ENCODE measurements at regions not wholly inside any gene's neighbourhood (a gene's known extent, or its start where the extent isn't known, plus 50 kb on each side); places are given as distances from the start of the nearest gene placed in this dataset.

DNA sequence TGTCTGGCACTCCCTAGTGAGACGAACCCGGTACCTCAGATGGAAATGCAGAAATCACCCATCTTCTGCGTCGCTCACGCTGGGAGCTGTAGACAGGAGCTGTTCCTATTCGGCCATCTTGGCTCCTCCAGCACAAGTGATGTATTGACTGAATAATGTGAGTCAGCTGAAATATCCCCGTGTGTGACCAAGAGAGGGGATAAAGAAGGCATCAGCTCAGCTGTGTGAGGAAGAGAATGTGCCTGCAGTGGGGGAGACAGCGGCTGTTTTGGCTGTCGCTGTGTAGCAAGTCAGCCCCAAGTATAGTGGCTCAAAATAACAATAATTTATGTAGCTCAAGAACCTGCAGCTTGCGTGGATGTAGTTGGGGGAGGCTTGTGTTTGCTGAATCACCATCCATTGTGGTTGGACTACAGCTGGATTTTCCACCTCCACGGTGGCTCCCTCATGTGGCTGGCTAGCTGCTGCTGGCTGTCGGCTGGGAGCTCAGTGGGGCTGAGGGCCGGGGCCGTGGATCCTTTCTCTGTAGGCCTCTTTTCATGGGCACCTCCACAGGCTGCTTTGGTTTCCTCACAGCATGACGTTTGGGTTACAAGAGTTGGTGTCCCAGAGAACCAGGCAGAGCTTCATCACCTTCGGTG is 434.5 kb downstream of the CCSER2 start:
- Histone ChIP-seq H3K9me3 (replicated peaks in 1 of 2; ENCODE audit: control insufficient read depth in 1 of 2, insufficient read depth in 1 of 2, low read length in 2 of 2) (no peaks in the 10 kb centered on the region), H3K4me1 (ENCODE audit: control insufficient read depth in 1 of 2, insufficient read depth in 2 of 2, low read length in 2 of 2) (no peaks in the 10 kb centered on the region), H3K4me3 (replicated peaks in 1 of 3; ENCODE audit: low read depth in 2 of 3, low read length in 3 of 3) (no peak overlapping the region), H3K36me3 (replicated peaks in 1 of 2; ENCODE audit: control insufficient read depth in 1 of 2, insufficient read depth in 2 of 2, low read length in 2 of 2) (no peaks in the 10 kb centered on the region), H3K9ac (ENCODE audit: insufficient read depth, low read length, poor library complexity, severe bottlenecking) (no peak overlapping the region), H3K27ac (ENCODE audit: low read depth in 1 of 2, low read length in 2 of 2) (no peak overlapping the region), H3K4me2 (replicated peaks; ENCODE audit: extremely low read depth, low read length, poor library complexity, severe bottlenecking) (no peak overlapping the region), H3K27me3 (ENCODE audit: control insufficient read depth in 2 of 2, insufficient read depth in 2 of 2, low read length in 2 of 2) (no peaks in the 10 kb centered on the region), H3K79me2 (ENCODE audit: insufficient read depth, low read length) (no peaks in the 10 kb centered on the region), H4K20me1 (ENCODE audit: insufficient read depth, low read length) (no peaks in the 10 kb centered on the region), H2AFZ (ENCODE audit: insufficient read depth, low read depth, low read length, poor library complexity, severe bottlenecking) (no peak overlapping the region)
- no peak for DNase-seq
- peaks cover 0 to under 1% (median 0%) of the 10 kb centered on the region in 3 donors for H3K27me3 Mint-ChIP-seq (ENCODE audit: low read depth in 3 of 3)
- intact Hi-C loops (cut with micrococcal nuclease): no loop called here
- peaks cover 0 to 7% (median 2%) of the 10 kb centered on the region in 7 donors for H3K9me3 Mint-ChIP-seq
- H3K4me1 Mint-ChIP-seq: no peaks in the 10 kb centered on the region
- WGBS (ENCODE audit: insufficient coverage): 92% methylated on average over 13 of the region's 16 CpGs
- no peaks in the 10 kb centered on the region for H3K36me3 Mint-ChIP-seq
- TF ChIP-seq, protein P1, sequence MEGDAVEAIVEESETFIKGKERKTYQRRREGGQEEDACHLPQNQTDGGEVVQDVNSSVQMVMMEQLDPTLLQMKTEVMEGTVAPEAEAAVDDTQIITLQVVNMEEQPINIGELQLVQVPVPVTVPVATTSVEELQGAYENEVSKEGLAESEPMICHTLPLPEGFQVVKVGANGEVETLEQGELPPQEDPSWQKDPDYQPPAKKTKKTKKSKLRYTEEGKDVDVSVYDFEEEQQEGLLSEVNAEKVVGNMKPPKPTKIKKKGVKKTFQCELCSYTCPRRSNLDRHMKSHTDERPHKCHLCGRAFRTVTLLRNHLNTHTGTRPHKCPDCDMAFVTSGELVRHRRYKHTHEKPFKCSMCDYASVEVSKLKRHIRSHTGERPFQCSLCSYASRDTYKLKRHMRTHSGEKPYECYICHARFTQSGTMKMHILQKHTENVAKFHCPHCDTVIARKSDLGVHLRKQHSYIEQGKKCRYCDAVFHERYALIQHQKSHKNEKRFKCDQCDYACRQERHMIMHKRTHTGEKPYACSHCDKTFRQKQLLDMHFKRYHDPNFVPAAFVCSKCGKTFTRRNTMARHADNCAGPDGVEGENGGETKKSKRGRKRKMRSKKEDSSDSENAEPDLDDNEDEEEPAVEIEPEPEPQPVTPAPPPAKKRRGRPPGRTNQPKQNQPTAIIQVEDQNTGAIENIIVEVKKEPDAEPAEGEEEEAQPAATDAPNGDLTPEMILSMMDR (IDR thresholded peaks at IDR 0.05): no peak
- no peak overlapping the region for H3K4me3 Mint-ChIP-seq
- peak overlapping the region in 2 of 7 donors; percentile 19 to 23 for H3K27ac Mint-ChIP-seq

DNA sequence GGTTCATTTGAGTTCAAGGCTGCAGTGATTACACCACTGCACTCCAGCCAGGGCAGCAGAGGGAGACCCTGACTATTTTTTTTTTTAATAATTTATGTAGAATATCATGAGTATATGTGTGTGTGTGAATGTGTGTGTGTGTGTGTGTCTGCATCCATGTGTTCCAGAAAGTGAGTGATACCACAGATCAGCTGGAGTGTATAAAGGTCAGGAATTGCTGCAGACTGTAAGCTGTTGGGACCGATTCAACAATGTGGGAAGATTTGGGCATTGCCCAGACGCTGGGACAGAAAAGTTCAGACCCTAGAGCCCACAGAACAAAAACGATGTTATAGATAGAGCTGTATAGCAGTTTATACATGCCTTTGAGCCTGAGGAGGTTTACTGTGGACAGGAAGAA is 435.6 kb downstream of the CCSER2 start:
- H3K36me3 Mint-ChIP-seq: no peaks in the 10 kb centered on the region
- TF ChIP-seq, protein P1 (IDR thresholded peaks at IDR 0.05): no peak
- no peak overlapping the region for H3K27ac ChIP-seq (ENCODE audit: low read depth in 1 of 2, low read length in 2 of 2)
- H3K9me3 ChIP-seq (replicated peaks in 1 of 2; ENCODE audit: control insufficient read depth in 1 of 2, insufficient read depth in 1 of 2, low read length in 2 of 2): no peaks in the 10 kb centered on the region
- H3K4me3 ChIP-seq (replicated peaks in 1 of 3; ENCODE audit: low read depth in 2 of 3, low read length in 3 of 3): no peak overlapping the region
- H3K9ac ChIP-seq (ENCODE audit: insufficient read depth, low read length, poor library complexity, severe bottlenecking): no peak overlapping the region
- H3K4me1 ChIP-seq (ENCODE audit: control insufficient read depth in 1 of 2, insufficient read depth in 2 of 2, low read length in 2 of 2): no peaks in the 10 kb centered on the region
- DNase-seq: no peak
- 70% methylated on average over 3 of the region's 3 CpGs for WGBS (ENCODE audit: insufficient coverage)
- no peak overlapping the region for H3K4me2 ChIP-seq (replicated peaks; ENCODE audit: extremely low read depth, low read length, poor library complexity, severe bottlenecking)
- H2AFZ ChIP-seq (ENCODE audit: insufficient read depth, low read depth, low read length, poor library complexity, severe bottlenecking): no peak overlapping the region
- peaks cover 0 to 7% (median 2%) of the 10 kb centered on the region in 7 donors for H3K9me3 Mint-ChIP-seq
- intact Hi-C loops (cut with micrococcal nuclease): no loop called here
- no peaks in the 10 kb centered on the region for H3K79me2 ChIP-seq (ENCODE audit: insufficient read depth, low read length)
- no peak overlapping the region for H3K27ac Mint-ChIP-seq
- no peaks in the 10 kb centered on the region for H3K36me3 ChIP-seq (replicated peaks in 1 of 2; ENCODE audit: control insufficient read depth in 1 of 2, insufficient read depth in 2 of 2, low read length in 2 of 2)
- no peaks in the 10 kb centered on the region for H3K27me3 ChIP-seq (ENCODE audit: control insufficient read depth in 2 of 2, insufficient read depth in 2 of 2, low read length in 2 of 2)
- no peaks in the 10 kb centered on the region for H3K4me1 Mint-ChIP-seq
- no peaks in the 10 kb centered on the region for H4K20me1 ChIP-seq (ENCODE audit: insufficient read depth, low read length)
- no peak overlapping the region for H3K4me3 Mint-ChIP-seq
- H3K27me3 Mint-ChIP-seq (ENCODE audit: low read depth in 3 of 3): peaks cover 0 to 2% (median 1%) of the 10 kb centered on the region in 3 donors
